ENCODE measurements at regions not wholly inside any gene's neighbourhood (a gene's known extent, or its start where the extent isn't known, plus 50 kb on each side); places are given as distances from the start of the nearest gene placed in this dataset.

DNA sequence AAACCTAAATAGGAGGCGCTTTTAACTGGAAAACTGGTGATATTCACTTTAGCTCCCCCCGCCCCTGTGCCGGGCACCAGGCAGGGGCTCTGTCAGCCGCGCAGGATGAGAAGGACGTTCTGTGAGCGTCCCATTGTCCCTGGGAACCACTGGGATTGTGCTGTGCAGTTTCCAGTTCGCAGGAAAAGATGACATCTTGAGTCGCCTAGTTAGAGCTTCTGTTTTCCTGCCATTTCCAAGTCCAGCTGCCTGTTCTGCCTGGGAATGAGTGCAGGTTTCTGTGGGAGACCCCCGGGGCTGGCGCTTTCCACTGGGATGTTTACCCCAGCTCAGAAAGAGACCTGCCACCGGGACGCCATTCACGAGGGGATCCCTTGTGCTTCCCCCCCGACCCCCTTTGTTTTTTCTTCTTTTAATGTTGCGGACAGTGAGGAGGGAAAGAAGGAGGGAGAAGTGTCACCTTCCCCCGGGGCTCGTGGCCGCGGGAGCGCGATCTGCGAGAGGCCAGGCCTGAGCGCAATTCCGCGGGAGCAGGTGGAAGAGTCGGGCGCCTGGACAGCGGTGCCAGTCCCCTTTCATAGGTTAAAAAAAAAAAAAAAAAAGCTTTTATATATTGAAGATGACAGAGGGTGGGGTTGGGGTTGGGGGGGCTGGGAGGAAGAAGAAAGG lies 121.5 kb downstream of the RMI1 start:
- no peak for TF ChIP-seq JUND (IDR thresholded peaks at IDR 0.05; ENCODE audit: low read depth)
- DNase-seq (ENCODE audit: low read depth in 1 of 2, low spot score in 1 of 2): no peak
- in situ Hi-C loops (cut with HindIII; ENCODE audit: low pct_unique_long_range_greater_than_20kb, low sequenced_read_pairs): no loop called here

- TF ChIP-seq JUND (IDR thresholded peaks at IDR 0.05; ENCODE audit: low read depth): no peak
- in situ Hi-C loops (cut with HindIII; ENCODE audit: low pct_unique_long_range_greater_than_20kb, low sequenced_read_pairs): no loop called here
- no peak for DNase-seq (ENCODE audit: low read depth in 1 of 2, low spot score in 1 of 2)
These were observed 123.2 kb downstream of the RMI1 start for GRCh38 chr9:84103651-84104377.

- in situ Hi-C loops (cut with HindIII; ENCODE audit: low pct_unique_long_range_greater_than_20kb, low sequenced_read_pairs): no loop called here
- DNase-seq (ENCODE audit: low read depth in 1 of 2, low spot score in 1 of 2): no peak
- no peak for TF ChIP-seq JUND (IDR thresholded peaks at IDR 0.05; ENCODE audit: low read depth)
These were observed 126.5 kb downstream of the RMI1 start for GRCh38 chr9:84107081-84107480.

DNA sequence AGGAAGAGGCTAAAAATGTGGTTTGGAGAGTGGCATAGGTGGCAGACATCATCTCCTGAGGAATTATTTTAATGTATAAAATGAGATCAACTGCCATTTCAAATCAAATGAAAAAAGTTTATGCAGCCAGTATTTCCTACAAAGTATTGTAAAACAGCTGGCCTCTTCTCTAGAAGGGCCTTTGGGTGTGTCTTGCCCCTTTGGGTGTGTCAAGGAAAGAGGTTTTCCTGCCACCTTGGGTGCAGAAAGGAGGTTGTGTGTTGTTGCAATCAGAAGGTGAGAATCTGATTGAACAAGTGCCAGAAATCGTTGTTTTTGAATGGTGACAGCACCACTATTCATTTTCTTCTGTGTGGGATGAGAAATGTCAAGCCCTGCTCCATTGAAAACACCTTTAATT lies 127.4 kb downstream of the RMI1 start:
- DNase-seq (ENCODE audit: low read depth in 1 of 2, low spot score in 1 of 2): no peak
- no peak for TF ChIP-seq JUND (IDR thresholded peaks at IDR 0.05; ENCODE audit: low read depth)
- in situ Hi-C loops (cut with HindIII; ENCODE audit: low pct_unique_long_range_greater_than_20kb, low sequenced_read_pairs): no loop called here

- TF ChIP-seq JUND (IDR thresholded peaks at IDR 0.05; ENCODE audit: low read depth): no peak
- no peak for DNase-seq (ENCODE audit: low read depth in 1 of 2, low spot score in 1 of 2)
- in situ Hi-C loops (cut with HindIII; ENCODE audit: low pct_unique_long_range_greater_than_20kb, low sequenced_read_pairs): no loop called here
These were observed 131.1 kb downstream of the RMI1 start for GRCh38 chr9:84111726-84112125.

- in situ Hi-C loops (cut with HindIII; ENCODE audit: low pct_unique_long_range_greater_than_20kb, low sequenced_read_pairs): no loop called here
- DNase-seq (ENCODE audit: low read depth in 1 of 2, low spot score in 1 of 2): no peak
- no peak for TF ChIP-seq JUND (IDR thresholded peaks at IDR 0.05; ENCODE audit: low read depth)
These were observed 141.5 kb downstream of the RMI1 start for GRCh38 chr9:84121991-84122523.

GRCh38 chr9:84122572-84122971 lies 142.0 kb downstream of the RMI1 start:
- TF ChIP-seq JUND (IDR thresholded peaks at IDR 0.05; ENCODE audit: low read depth): no peak
- in situ Hi-C loops (cut with HindIII; ENCODE audit: low pct_unique_long_range_greater_than_20kb, low sequenced_read_pairs): no loop called here
- no peak for DNase-seq (ENCODE audit: low read depth in 1 of 2, low spot score in 1 of 2)

DNA sequence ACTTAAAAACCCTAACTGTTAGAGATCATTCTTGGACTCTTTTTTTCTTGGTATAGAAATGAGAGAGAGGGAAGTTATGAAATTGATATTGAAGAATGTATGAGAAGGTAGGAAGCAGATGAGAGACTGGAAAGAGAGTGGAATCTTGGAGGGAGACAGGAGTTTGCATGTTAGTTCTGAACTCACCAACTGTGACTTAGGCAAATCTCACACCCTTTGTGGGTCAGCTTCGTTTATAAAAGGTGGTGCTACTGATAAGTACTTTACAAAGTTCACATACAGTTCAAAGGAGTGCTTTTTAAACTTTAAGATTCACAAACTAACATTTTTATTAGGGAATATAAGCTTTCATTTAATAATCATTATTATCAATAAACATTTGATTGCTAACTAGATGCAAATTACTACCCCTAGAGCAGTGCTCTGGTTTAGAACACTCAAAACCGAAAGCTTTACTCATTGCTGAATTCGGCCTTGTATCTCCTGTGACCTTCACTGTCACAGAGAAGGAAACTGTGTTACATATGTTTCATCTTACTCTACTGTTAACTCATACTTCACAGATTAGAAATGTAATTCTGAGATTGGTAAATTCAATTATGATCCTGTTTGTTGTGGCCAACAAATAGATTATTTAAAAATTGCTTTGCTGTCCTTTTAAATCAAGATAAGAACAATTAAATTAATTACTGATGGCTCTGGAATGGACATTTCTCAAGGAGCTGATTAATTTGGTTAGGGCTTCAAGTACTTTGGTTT lies 143.2 kb downstream of the RMI1 start:
- DNase-seq (ENCODE audit: low read depth in 1 of 2, low spot score in 1 of 2): no peak
- TF ChIP-seq JUND (IDR thresholded peaks at IDR 0.05; ENCODE audit: low read depth): no peak
- in situ Hi-C loops (cut with HindIII; ENCODE audit: low pct_unique_long_range_greater_than_20kb, low sequenced_read_pairs): no loop called here

GRCh38 chr9:84125046-84125445 lies 144.4 kb downstream of the RMI1 start:
- no peak for TF ChIP-seq JUND (IDR thresholded peaks at IDR 0.05; ENCODE audit: low read depth)
- in situ Hi-C loops (cut with HindIII; ENCODE audit: low pct_unique_long_range_greater_than_20kb, low sequenced_read_pairs): no loop called here
- DNase-seq (ENCODE audit: low read depth in 1 of 2, low spot score in 1 of 2): no peak

GRCh38 chr9:84129529-84129928 lies 148.9 kb downstream of the RMI1 start:
- no peak for TF ChIP-seq JUND (IDR thresholded peaks at IDR 0.05; ENCODE audit: low read depth)
- in situ Hi-C loops (cut with HindIII; ENCODE audit: low pct_unique_long_range_greater_than_20kb, low sequenced_read_pairs): no loop called here
- peak in 1 of 2 experiments; percentile 6 for DNase-seq (ENCODE audit: low read depth in 1 of 2, low spot score in 1 of 2)

DNA sequence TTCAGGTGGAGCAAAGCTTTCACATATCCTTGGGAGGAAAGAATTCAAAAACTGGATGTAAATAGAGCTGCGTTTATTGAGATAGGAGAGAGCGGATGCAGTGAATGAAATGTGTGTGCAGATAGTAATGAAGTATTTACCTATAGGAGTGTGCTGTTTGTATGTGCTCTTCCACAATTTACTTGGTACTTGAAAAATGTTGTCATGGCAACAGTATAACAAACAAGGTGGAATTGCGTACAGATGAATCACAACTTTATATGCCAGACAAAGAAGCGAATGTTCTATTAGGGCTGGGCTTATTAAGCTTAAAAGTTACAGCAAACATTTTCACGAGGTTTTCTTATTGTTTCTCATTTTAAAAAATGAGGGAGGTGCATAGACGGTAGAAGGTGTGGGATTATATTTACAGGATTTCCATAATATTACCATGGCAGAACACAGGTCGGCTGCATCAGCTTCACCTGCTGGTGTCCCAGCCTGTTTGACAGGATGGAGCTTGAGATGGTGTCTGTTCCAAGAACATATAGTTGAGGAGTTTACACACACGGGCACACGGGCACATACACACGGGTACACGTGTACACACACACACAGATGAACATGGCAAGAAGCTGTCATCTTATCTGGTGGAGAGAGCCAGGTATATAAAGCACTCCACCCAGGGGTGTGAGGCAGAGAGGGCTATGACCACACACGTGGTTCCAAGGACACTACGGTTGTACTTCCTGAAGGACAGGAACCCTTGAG lies 155.7 kb downstream of the RMI1 start:
- peak in 1 of 2 experiments; percentile 22 for DNase-seq (ENCODE audit: low read depth in 1 of 2, low spot score in 1 of 2)
- no peak for TF ChIP-seq JUND (IDR thresholded peaks at IDR 0.05; ENCODE audit: low read depth)
- in situ Hi-C loops (cut with HindIII; ENCODE audit: low pct_unique_long_range_greater_than_20kb, low sequenced_read_pairs): no loop called here

- DNase-seq (ENCODE audit: low read depth in 1 of 2, low spot score in 1 of 2): no peak
- in situ Hi-C loops (cut with HindIII; ENCODE audit: low pct_unique_long_range_greater_than_20kb, low sequenced_read_pairs): no loop called here
- TF ChIP-seq JUND (IDR thresholded peaks at IDR 0.05; ENCODE audit: low read depth): no peak
These were observed 157.4 kb downstream of the RMI1 start for GRCh38 chr9:84137968-84138367.

Data from T47D (cell line).